Jurkat, Clone E6-1 (cell line): ENCODE measurements at regions not wholly inside any gene's neighbourhood (a gene's known extent, or its start where the extent isn't known, plus 50 kb on each side); places are given as distances from the start of the nearest gene placed in this dataset.

Experiments used
- DNase-seq: peaks from one replicate; pipeline ENCODE4 v3.0.0-alpha.2; 2011; ENCODE audit warnings: low read depth, low spot score
- H3K4me3 ChIP-seq: 2 replicates; pipeline ENCODE4 v1.5.1; 2011; ENCODE audit warnings: mild to moderate bottlenecking, low read length, control low read depth, moderate library complexity

- DNase-seq = no peak
- H3K4me3 ChIP-seq = no peak overlapping the region
Measured at GRCh38 chr5:5953584-5954274, 424.6 kb downstream of the MED10 start.

- DNase-seq = no peak
Measured at GRCh38 chr5:5951953-5952352, 426.4 kb downstream of the MED10 start.

GRCh38 chr5:5950658-5951057, 427.7 kb downstream of the MED10 start:
- no peak overlapping the region for H3K4me3 ChIP-seq
- DNase-seq = no peak

More at GRCh38 chr5:5951953-5952352, 426.4 kb downstream of the MED10 start:
- H3K4me3 ChIP-seq = no peak overlapping the region

- DNase-seq = no peak
Measured at GRCh38 chr5:5941486-5941885, 436.9 kb downstream of the MED10 start.

DNA sequence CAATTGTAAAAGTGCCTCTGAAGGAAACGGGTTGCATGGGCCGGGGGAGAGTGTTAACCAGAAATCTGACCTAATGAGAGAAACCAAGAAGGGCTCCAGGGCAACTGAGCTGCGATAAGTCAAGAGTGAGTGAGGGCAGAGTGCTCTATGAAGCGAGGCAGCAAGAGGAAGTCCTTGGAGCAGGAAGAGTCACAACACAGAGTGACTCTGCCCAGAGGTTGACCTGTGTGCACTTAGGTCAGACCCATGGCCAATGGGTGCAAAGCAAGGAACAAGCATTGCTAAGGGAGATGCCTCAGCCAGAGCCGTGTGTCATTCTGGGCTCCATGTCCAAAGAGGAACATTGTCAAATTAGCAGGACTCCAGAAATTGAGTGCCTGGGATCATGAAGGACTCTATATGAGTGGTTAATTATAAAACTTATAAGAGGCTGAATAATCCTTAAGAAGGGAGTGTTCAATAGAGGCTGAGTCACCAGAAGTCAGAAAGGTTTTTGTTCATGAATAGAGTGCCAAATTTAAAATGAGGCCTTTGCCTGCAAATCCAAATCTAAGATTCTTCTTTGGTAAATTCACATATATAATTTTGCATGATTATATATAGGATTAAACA, 438.5 kb downstream of the MED10 start:
- no peak overlapping the region for H3K4me3 ChIP-seq

More at GRCh38 chr5:5941486-5941885, 436.9 kb downstream of the MED10 start:
- H3K4me3 ChIP-seq = no peak overlapping the region

DNA sequence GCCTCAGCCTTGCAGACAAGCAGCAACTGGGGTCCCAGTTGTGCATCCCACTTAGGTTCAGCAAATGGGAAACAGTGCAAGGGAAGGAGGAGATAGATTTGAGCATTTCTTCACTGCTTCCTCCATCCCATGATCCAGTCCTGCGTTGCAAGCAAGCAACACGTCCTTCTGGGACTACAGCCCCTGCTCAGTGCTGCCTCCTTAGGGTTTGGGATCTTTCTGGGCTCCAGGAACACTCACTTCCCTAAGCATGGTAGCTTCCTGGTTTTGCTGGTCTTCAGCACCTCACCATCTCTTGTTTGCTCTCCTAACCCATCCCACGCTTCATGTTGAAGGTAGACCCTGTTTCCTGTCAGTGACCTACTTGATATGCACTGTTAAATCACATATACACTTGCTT, 444.7 kb downstream of the MED10 start:
- no peak for DNase-seq
- H3K4me3 ChIP-seq = no peak overlapping the region

More for the DNA sequence above, 438.5 kb downstream of the MED10 start:
- no peak for DNase-seq

GRCh38 chr5:5932824-5933223, 445.5 kb downstream of the MED10 start:
- no peak overlapping the region for H3K4me3 ChIP-seq
- DNase-seq = no peak

DNA sequence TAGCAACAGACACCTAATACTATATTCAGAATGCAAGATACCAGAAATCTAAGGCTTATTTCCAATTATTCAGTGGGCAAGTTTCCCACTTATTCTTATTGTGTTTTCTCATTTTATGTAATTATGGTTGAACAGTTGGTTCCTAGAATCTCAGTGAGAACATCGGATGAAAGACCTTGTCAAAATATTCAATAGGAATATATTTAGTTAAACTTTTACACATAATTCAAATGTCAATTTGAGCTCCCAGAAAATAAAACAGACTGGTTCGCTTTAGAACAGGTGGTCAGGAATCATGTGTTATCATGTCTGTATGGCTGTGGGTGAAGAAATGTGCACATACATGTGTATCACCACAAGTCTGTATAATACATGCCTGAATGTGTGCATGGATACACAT, 447.8 kb downstream of the MED10 start:
- no peak overlapping the region for H3K4me3 ChIP-seq
- no peak for DNase-seq

GRCh38 chr5:5929291-5930020, 448.9 kb downstream of the MED10 start:
- H3K4me3 ChIP-seq = no peak overlapping the region
- DNase-seq = no peak

DNA sequence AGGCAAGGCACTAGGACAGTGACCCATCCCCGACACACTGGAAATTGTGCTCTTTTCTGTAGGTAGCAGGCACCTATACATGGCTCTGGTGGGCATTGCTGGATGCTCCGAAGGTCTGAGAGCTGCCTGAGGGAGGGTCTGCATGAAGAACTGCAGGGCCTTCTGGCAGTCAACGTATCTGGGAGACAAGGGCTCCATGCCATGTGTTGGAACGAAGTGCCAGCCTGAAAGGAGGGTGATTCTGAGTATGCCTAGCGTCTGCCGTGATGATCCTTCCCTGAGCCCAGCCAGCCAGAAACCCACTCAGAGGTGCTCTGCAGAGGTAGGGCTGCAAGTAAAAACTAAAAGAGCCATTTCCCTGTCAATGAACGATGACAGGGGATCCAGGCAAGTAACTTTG, 453.2 kb downstream of the MED10 start:
- no peak overlapping the region for H3K4me3 ChIP-seq
- DNase-seq = no peak

DNA sequence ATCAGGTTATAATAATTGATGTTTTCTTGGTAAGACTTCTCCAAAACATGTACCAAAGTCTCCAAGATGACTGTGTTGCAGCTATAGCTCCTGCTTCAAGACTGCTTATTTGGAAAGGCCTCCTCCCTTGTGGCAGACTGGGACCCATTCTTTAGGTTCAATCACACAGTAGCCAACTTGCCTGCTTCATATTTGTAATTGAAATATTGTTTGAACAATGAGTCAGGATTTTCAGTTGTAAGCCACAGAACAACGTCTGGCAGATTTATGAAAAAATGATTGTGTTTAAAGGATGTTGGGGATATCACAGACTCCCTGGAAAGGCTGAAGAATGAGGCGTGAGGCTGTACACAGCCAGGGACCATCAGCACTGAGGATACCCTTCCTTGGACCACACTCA, 458.9 kb downstream of the MED10 start:
- no peak overlapping the region for H3K4me3 ChIP-seq
- no peak for DNase-seq

DNA sequence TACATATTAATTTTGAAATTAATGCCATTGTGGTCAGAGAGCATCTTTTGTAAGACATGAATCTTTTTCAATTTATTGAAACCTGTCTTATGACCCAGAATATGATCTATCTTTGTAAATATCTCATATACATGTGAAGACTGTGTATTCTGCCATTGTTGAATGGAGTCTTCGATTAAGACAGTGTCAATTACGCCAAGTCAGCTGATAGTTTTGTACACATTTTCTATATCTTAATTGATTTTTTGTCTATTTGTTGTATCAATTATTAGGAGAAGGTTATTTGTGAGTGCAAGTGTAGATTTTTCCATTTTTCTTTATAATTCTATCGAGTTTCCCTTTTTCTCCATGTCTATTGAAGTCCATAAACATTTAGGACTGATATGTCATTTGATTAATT, 471.6 kb downstream of the MED10 start:
- DNase-seq = no peak
- H3K4me3 ChIP-seq = no peak overlapping the region

- no peak overlapping the region for H3K4me3 ChIP-seq
- no peak for DNase-seq
Measured at GRCh38 chr5:5905186-5905585, 473.2 kb downstream of the MED10 start.

- DNase-seq = no peak
- no peak overlapping the region for H3K4me3 ChIP-seq
Measured at GRCh38 chr5:5904113-5904512, 474.2 kb downstream of the MED10 start.

DNA sequence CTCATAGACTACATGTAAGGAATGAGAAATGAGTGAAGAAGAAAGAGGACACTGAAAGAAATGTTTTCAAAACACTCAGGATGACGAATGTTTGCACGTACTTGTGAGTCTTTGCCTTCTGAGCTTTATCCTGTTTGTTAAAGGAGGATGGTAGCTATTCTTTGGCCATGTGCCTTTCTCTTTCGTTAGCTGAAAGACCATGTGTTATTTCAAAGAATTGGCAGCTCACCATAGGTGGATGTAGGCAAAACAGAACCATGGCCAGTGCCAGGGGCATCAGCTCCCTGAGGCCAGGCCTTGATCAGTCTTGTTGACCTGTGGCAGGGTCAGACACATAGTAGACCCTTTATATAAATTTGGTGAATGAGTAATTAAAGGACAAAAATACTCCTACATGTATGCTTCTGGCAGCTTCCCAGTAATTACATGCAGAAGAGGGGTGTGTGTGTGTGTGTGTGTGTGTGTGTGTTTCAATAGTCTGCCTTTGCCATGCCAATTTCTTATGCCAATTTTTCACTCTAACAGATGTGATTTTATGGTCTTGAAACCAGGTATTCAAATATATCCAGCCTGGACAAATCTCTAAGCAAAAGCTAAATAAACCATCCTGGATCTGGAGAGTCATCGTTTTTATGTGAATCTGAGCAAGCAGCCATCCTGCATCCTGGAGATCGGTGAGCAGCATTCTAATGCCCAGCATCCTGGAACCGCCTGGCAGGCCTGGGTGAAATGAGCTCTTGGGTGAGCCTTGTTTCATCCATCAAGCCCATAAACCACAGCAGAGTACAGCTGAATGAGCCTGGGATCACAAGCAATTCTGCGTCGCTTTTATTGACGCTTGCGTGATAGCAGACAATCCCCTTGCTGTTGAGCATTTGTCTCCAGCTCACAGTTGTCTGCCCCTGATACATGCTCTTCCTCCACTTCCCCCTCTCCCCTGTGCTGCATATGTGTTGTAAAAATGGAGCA, 475.4 kb downstream of the MED10 start:
- no peak for DNase-seq
- no peak overlapping the region for H3K4me3 ChIP-seq

- no peak for DNase-seq
Measured at GRCh38 chr5:5900350-5900749, 477.9 kb downstream of the ICE1 start.

GRCh38 chr5:5899716-5900115, 477.2 kb downstream of the ICE1 start:
- no peak for DNase-seq
- H3K4me3 ChIP-seq = no peak overlapping the region

More at GRCh38 chr5:5900350-5900749, 477.9 kb downstream of the ICE1 start:
- H3K4me3 ChIP-seq = no peak overlapping the region

GRCh38 chr5:5888284-5888683, 465.8 kb downstream of the ICE1 start:
- no peak for DNase-seq
- no peak overlapping the region for H3K4me3 ChIP-seq

- H3K4me3 ChIP-seq = no peak overlapping the region
- DNase-seq = no peak
Measured at GRCh38 chr5:5887833-5888232, 465.4 kb downstream of the ICE1 start.
